HCEC 1CT (cell line): ENCODE measurements at regions not wholly inside any gene's neighbourhood (a gene's known extent, or its start where the extent isn't known, plus 50 kb on each side); places are given as distances from the start of the nearest gene placed in this dataset.

Experiments used
- DNase-seq: peaks from one replicate; pipeline ENCODE4 v3.0.0-alpha.2; 2017

- DNase-seq = no peak
Observed at GRCh38 chr12:58496411-58497190, 423.7 kb downstream of the LRIG3 start.

GRCh38 chr12:58500399-58500798 lies 419.9 kb downstream of the LRIG3 start:
- peak; percentile 47 for DNase-seq

- peak; percentile 15 for DNase-seq
Observed at GRCh38 chr12:58502226-58502625, 418.1 kb downstream of the LRIG3 start.

- DNase-seq = peak; percentile 6
Observed at GRCh38 chr12:58502841-58503240, 417.5 kb downstream of the LRIG3 start.

GRCh38 chr12:58503731-58504130 lies 416.6 kb downstream of the LRIG3 start:
- DNase-seq = peak; percentile 48

- peak; percentile 82 for DNase-seq
Observed at GRCh38 chr12:58504143-58504938, 416.0 kb downstream of the LRIG3 start.

- peak; percentile 93 for DNase-seq
Observed at GRCh38 chr12:58509116-58509885, 411.0 kb downstream of the LRIG3 start.

- DNase-seq = no peak
Observed at GRCh38 chr12:58513301-58513834, 406.9 kb downstream of the LRIG3 start.

GRCh38 chr12:58513852-58514251 lies 406.5 kb downstream of the LRIG3 start:
- no peak for DNase-seq

GRCh38 chr12:58519839-58520238 lies 400.5 kb downstream of the LRIG3 start:
- no peak for DNase-seq

- DNase-seq = no peak
Observed at GRCh38 chr12:58521152-58521551, 399.2 kb downstream of the LRIG3 start.

- DNase-seq = peak; percentile 45
Observed at GRCh38 chr12:58521796-58522195, 398.5 kb downstream of the LRIG3 start.

- DNase-seq = no peak
Observed at GRCh38 chr12:58523360-58523759, 396.9 kb downstream of the LRIG3 start.

GRCh38 chr12:58528271-58528670 lies 392.0 kb downstream of the LRIG3 start:
- peak; percentile 18 for DNase-seq

- DNase-seq = peak; percentile 91
Observed at GRCh38 chr12:58529114-58529665, 391.1 kb downstream of the LRIG3 start.

- peak; percentile 97 for DNase-seq
Observed at GRCh38 chr12:58529897-58530741, 390.2 kb downstream of the LRIG3 start.

- DNase-seq = peak; percentile 96
Observed at GRCh38 chr12:58530742-58531062, 389.6 kb downstream of the LRIG3 start.

GRCh38 chr12:58532855-58533608 lies 387.3 kb downstream of the LRIG3 start:
- DNase-seq = no peak

GRCh38 chr12:58533652-58534051 lies 386.7 kb downstream of the LRIG3 start:
- no peak for DNase-seq

GRCh38 chr12:58537278-58537677 lies 383.0 kb downstream of the LRIG3 start:
- DNase-seq = peak; percentile 81

GRCh38 chr12:58539295-58539694 lies 381.0 kb downstream of the LRIG3 start:
- no peak for DNase-seq
